Activated naive CD4-positive, alpha-beta T cell treated with anti-CD3 and anti-CD28 coated beads for 36 hours (primary cell): ENCODE measurements at regions not wholly inside any gene's neighbourhood (a gene's known extent, or its start where the extent isn't known, plus 50 kb on each side); places are given as distances from the start of the nearest gene placed in this dataset.

ENCODE experiments used
- CTCF ChIA-PET: fragments of 350-600 bp; sonication (Branson Sonifier 250); formaldehyde crosslinking; loops from one replicate; lab custom pipeline; 2021; ENCODE audit warnings: antibody characterized with exemption; lab: Charles Lee
- DNase-seq: peaks from one replicate; pipeline ENCODE4 v3.0.0-alpha.2; 2020
- H3K27ac Mint-ChIP-seq: one replicate; pipeline ENCODE4 v1.8.0; 2021; ENCODE audit warnings: mild to moderate bottlenecking, mixed read lengths
- H3K27me3 Mint-ChIP-seq: one replicate; pipeline ENCODE4 v1.8.0; 2021; ENCODE audit warnings: low read depth, mixed read lengths
- H3K36me3 Mint-ChIP-seq: one replicate; pipeline ENCODE4 v1.8.0; 2021; ENCODE audit warnings: low read depth, mixed read lengths
- H3K4me1 Mint-ChIP-seq: one replicate; pipeline ENCODE4 v1.8.0; 2021; ENCODE audit warnings: low read depth, mixed read lengths
- H3K4me3 Mint-ChIP-seq: one replicate; pipeline ENCODE4 v1.8.0; 2021; ENCODE audit warnings: mild to moderate bottlenecking, moderate library complexity, mixed read lengths
- H3K9me3 Mint-ChIP-seq: one replicate; pipeline ENCODE4 v1.8.0; 2021; ENCODE audit warnings: mixed read lengths
- intact Hi-C: fragments of 100-400 bp; cut with micrococcal nuclease; formaldehyde crosslinking; loops from one replicate; pipeline ENCODE4 v1.15.1; 2023

- intact Hi-C loops: no loop called here
- Mint-ChIP-seq H3K9me3 (no peaks in the 10 kb centered on the region), H3K36me3 (no peaks in the 10 kb centered on the region), H3K4me3 (no peak overlapping the region), H3K4me1 (no peaks in the 10 kb centered on the region), H3K27me3 (peaks cover 3% of the 10 kb centered on the region), H3K27ac (no peak overlapping the region)
- CTCF ChIA-PET: interaction anchor here (1.0 kb wide), 1 partner anchor 248 kb away, joined by 5 read pairs; no protein-coding TSS in a partner anchor
- no peak for DNase-seq
Observed at GRCh38 chr6:108768792-108769524, 79.3 kb upstream of the ARMC2 start.

- no peaks in the 10 kb centered on the region for H3K36me3 Mint-ChIP-seq
- intact Hi-C loops: no loop called here
- peaks cover 3% of the 10 kb centered on the region for H3K27me3 Mint-ChIP-seq
- H3K4me1 Mint-ChIP-seq: no peaks in the 10 kb centered on the region
- no peak overlapping the region for H3K4me3 Mint-ChIP-seq
- CTCF ChIA-PET: no interaction called here
- DNase-seq: no peak
- no peaks in the 10 kb centered on the region for H3K9me3 Mint-ChIP-seq
- H3K27ac Mint-ChIP-seq: no peak overlapping the region
Observed at GRCh38 chr6:108771421-108771820, 76.8 kb upstream of the ARMC2 start.

- Mint-ChIP-seq H3K9me3 (no peaks in the 10 kb centered on the region), H3K36me3 (no peaks in the 10 kb centered on the region), H3K4me3 (no peak overlapping the region), H3K4me1 (no peaks in the 10 kb centered on the region), H3K27ac (no peak overlapping the region), H3K27me3 (peaks cover 3% of the 10 kb centered on the region)
- DNase-seq: no peak
- intact Hi-C loops: no loop called here
- CTCF ChIA-PET: interaction anchor here (1.1 to 1.6 kb wide), 2 partner anchors 232 to 297 kb away, joined by 3 to 5 read pairs; no protein-coding TSS in a partner anchor
Observed at GRCh38 chr6:108774555-108774954, 73.7 kb upstream of the ARMC2 start.

DNA sequence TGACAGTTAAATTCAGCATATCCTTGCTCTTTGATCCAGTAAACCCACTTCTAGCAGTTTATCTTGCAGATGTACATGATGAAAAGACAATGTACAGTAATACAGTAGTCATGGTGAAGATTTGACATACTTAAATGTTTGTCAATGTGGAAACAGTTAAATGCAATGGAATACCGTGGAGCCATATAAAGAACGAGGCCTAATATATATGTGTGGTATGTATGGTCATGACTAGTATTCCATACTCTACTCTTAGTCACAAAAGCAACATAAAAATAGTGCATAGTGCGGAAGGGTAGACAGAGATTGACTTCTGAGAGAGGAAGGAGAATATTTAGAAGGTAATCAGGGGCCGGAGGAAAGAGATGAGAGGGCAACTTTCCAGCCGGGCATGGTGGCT, 70.7 kb upstream of the ARMC2 start:
- Mint-ChIP-seq H3K27ac (no peak overlapping the region), H3K9me3 (no peaks in the 10 kb centered on the region), H3K4me3 (no peak overlapping the region), H3K4me1 (peaks cover 7% of the 10 kb centered on the region), H3K36me3 (no peaks in the 10 kb centered on the region), H3K27me3 (peaks cover 3% of the 10 kb centered on the region)
- no peak for DNase-seq
- CTCF ChIA-PET: no interaction called here
- intact Hi-C loops: no loop called here

GRCh38 chr6:108778421-108779186, 69.6 kb upstream of the ARMC2 start:
- Mint-ChIP-seq H3K27me3 (peaks cover 3% of the 10 kb centered on the region), H3K27ac (no peak overlapping the region), H3K4me3 (no peak overlapping the region), H3K4me1 (peaks cover 10% of the 10 kb centered on the region), H3K9me3 (no peaks in the 10 kb centered on the region), H3K36me3 (no peaks in the 10 kb centered on the region)
- DNase-seq: no peak
- intact Hi-C loops: no loop called here
- CTCF ChIA-PET: interaction anchor here (3.2 kb wide), 1 partner anchor 237 kb away, joined by 17 read pairs; no protein-coding TSS in a partner anchor

GRCh38 chr6:108779536-108780275, 68.5 kb upstream of the ARMC2 start:
- intact Hi-C loops: loop anchor here (5.0 kb wide), 1 partner anchor 662 kb away; no protein-coding TSS in a partner anchor
- CTCF ChIA-PET: interaction anchor here (0.7 to 3.2 kb wide), 3 partner anchors 210 to 257 kb away, joined by 3 to 17 read pairs (median 3); no protein-coding TSS in a partner anchor
- DNase-seq: no peak
- Mint-ChIP-seq H3K9me3 (no peaks in the 10 kb centered on the region), H3K36me3 (no peaks in the 10 kb centered on the region), H3K4me1 (peaks cover 10% of the 10 kb centered on the region), H3K27ac (no peak overlapping the region), H3K27me3 (peaks cover 3% of the 10 kb centered on the region), H3K4me3 (no peak overlapping the region)

GRCh38 chr6:108780784-108781183, 67.4 kb upstream of the ARMC2 start:
- no peak for DNase-seq
- Mint-ChIP-seq H3K27ac (no peak overlapping the region), H3K36me3 (no peaks in the 10 kb centered on the region), H3K4me3 (no peak overlapping the region), H3K27me3 (peaks cover 3% of the 10 kb centered on the region), H3K9me3 (no peaks in the 10 kb centered on the region), H3K4me1 (peaks cover 10% of the 10 kb centered on the region)
- intact Hi-C loops: loop anchor here (5.0 kb wide), 1 partner anchor 663 kb away; no protein-coding TSS in a partner anchor
- CTCF ChIA-PET: interaction anchor here (0.7 to 3.2 kb wide), 5 partner anchors 227 to 436 kb away, joined by 3 to 17 read pairs (median 3); no protein-coding TSS in a partner anchor

- Mint-ChIP-seq H3K4me3 (peak overlapping the region; percentile 68), H3K27me3 (peaks cover 3% of the 10 kb centered on the region), H3K27ac (no peak overlapping the region), H3K4me1 (peaks cover 10% of the 10 kb centered on the region), H3K36me3 (no peaks in the 10 kb centered on the region), H3K9me3 (no peaks in the 10 kb centered on the region)
- DNase-seq: peak; percentile 48
- CTCF ChIA-PET: interaction anchor here (0.6 to 1.1 kb wide), 9 partner anchors 14 to 239 kb away, joined by 3 to 10 read pairs (median 3); partner anchors contain the start of gene ARMC2
- intact Hi-C loops: loop anchor here (1.0 to 5.0 kb wide), 6 partner anchors 53 to 664 kb away; no protein-coding TSS in a partner anchor
Observed at GRCh38 chr6:108781419-108782100, 66.7 kb upstream of the ARMC2 start.

DNA sequence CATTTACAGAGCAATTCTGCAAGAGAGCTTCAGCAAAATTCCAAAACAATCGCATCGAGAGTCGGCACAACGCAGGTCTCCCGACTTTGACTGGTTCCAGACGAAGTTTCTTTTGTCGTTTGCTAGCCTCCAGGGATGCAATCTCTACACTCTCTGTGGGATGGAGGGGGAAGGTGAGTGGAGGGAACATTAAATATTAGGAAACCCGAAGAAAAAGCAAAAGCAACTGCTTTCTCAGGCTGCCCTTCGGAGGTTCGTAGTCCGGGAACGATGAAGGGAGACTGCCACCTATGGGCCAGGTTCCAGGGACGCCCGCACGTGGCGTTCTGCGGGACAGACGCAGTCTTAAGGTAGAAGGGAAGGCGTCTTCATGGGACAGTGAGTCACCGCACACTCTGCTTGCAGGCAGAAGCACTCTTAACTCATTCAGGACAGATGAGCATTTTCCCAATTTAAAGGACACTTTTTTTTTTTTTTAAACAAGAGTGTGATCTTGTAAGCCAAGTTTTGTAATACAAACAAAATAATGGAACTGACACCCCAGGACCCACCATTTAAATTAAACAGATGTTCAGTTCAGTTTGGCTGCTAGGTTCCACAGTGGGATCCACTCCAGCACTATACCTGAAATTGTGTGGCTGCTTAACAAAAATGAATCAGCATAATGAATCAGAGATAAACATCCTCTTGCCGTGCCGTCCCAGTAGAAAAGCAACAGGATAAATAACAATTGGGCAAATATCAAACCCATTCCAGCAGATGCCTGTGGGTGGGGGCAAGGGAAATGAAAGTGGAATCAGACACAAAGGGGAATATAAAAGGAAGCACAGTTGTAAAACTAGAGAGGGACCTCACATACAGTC, 65.8 kb upstream of the ARMC2 start:
- Mint-ChIP-seq H3K27me3 (peaks cover 3% of the 10 kb centered on the region), H3K4me1 (peaks cover 10% of the 10 kb centered on the region), H3K27ac (no peak overlapping the region), H3K9me3 (no peaks in the 10 kb centered on the region), H3K4me3 (peak overlapping the region; percentile 68), H3K36me3 (no peaks in the 10 kb centered on the region)
- peak; percentile 92 for DNase-seq
- CTCF ChIA-PET: interaction anchor here (0.6 to 1.9 kb wide), 13 partner anchors 14 to 241 kb away, joined by 3 to 13 read pairs (median 3); partner anchors contain the start of gene ARMC2
- intact Hi-C loops: loop anchor here (1.0 to 5.0 kb wide), 6 partner anchors 52 to 665 kb away; no protein-coding TSS in a partner anchor

DNA sequence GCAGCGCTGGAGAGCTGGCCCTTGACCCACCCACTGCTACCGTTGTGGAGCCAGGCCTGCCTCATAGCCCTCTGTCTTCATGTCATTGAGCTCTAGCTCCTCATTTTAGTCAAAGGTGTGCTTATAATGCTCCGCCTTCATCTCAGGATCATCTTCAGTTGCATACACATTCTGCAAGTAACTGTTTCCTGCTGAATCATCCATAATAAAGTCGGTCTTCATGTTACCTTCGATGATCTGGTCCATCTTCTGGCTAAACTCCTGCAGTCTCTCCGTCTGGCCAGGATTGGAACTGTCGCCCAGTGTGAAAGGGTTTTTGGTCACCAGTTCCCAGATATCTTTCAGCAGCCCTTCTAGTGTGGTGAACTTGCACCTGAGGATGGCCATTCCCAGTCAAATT, 62.6 kb upstream of the ARMC2 start:
- no peaks in the 10 kb centered on the region for H3K27me3 Mint-ChIP-seq
- CTCF ChIA-PET: interaction anchor here (0.6 to 1.5 kb wide), 4 partner anchors 23 to 285 kb away, joined by 3 to 7 read pairs (median 4); no protein-coding TSS in a partner anchor

More for the DNA sequence above, 62.6 kb upstream of the ARMC2 start:
- intact Hi-C loops: no loop called here
- Mint-ChIP-seq H3K4me3 (no peak overlapping the region), H3K36me3 (no peaks in the 10 kb centered on the region), H3K9me3 (no peaks in the 10 kb centered on the region), H3K4me1 (peaks cover 10% of the 10 kb centered on the region), H3K27ac (no peak overlapping the region)
- DNase-seq: no peak
